IMR-90 (cell line): ENCODE measurements at regions not wholly inside any gene's neighbourhood (a gene's known extent, or its start where the extent isn't known, plus 50 kb on each side); places are given as distances from the start of the nearest gene placed in this dataset.

Experiments
- BHLHE40 ChIP-seq: fragments of 150-350 bp; IDR thresholded peaks from 2 replicates; pipeline ENCODE4 v1.6.1; 2016; ENCODE audit warnings: mild to moderate bottlenecking, low read depth, low read length
- CEBPB ChIP-seq: IDR thresholded peaks from 2 replicates; pipeline ENCODE4 v1.6.1; 2012; ENCODE audit warnings: low read depth, low read length, improper control_type of control experiment
- CHD1 ChIP-seq: IDR thresholded peaks from 2 replicates; pipeline ENCODE4 v1.6.1; 2012; ENCODE audit warnings: low read depth, low read length, improper control_type of control experiment
- CTCF ChIP-seq: conservative IDR thresholded peaks from 2 replicates; pipeline ENCODE4 v1.5.1; 2012; ENCODE audit warnings: mild to moderate bottlenecking, low read depth, low read length, improper control_type of control experiment
- MAZ ChIP-seq: IDR thresholded peaks from 2 replicates; pipeline ENCODE4 v1.6.1; 2012; ENCODE audit warnings: low read depth, mild to moderate bottlenecking, low read length, improper control_type of control experiment, moderate library complexity, borderline replicate concordance
- MXI1 ChIP-seq: IDR thresholded peaks from 2 replicates; pipeline ENCODE4 v1.6.1; 2012; ENCODE audit warnings: low read depth, mild to moderate bottlenecking, low read length, moderate library complexity, borderline replicate concordance
- POLR2A ChIP-seq: IDR thresholded peaks from 2 replicates; pipeline ENCODE4 v1.6.1; 2012; ENCODE audit warnings: mild to moderate bottlenecking, low read depth, low read length
- RAD21 ChIP-seq: IDR thresholded peaks from 2 replicates; pipeline ENCODE4 v1.6.1; 2012; ENCODE audit warnings: low read length, improper control_type of control experiment
- RCOR1 ChIP-seq: IDR thresholded peaks from 2 replicates; pipeline ENCODE4 v1.6.1; 2012; ENCODE audit warnings: mild to moderate bottlenecking, low read length, improper control_type of control experiment; ENCODE audit not compliant: insufficient replicate concordance
- RFX5 ChIP-seq: IDR thresholded peaks from 2 replicates; pipeline ENCODE4 v1.8.0; 2012; ENCODE audit warnings: low read depth, mild to moderate bottlenecking, low read length, moderate library complexity
- SMC3 ChIP-seq: fragments of 150-350 bp; IDR thresholded peaks from 2 replicates; pipeline ENCODE4 v1.6.1; 2016; ENCODE audit warnings: low read depth, mild to moderate bottlenecking, antibody characterized with exemption, low read length, moderate library complexity

- TF ChIP-seq CTCF = no peak
- TF ChIP-seq MXI1 = no peak
- no peak for TF ChIP-seq CHD1
- TF ChIP-seq POLR2A = no peak
- TF ChIP-seq RCOR1 = no peak
- TF ChIP-seq SMC3 = no peak
- TF ChIP-seq RAD21 = no peak
- TF ChIP-seq CEBPB = no peak
- no peak for TF ChIP-seq BHLHE40
- no peak for TF ChIP-seq RFX5
- no peak for TF ChIP-seq MAZ
Observed at GRCh38 chr18:38496222-38496793, 930.7 kb upstream of the CELF4 start.
